Upper lobe of left lung (tissue), 6 donors: ENCODE measurements at regions not wholly inside any gene's neighbourhood (a gene's known extent, or its start where the extent isn't known, plus 50 kb on each side); places are given as distances from the start of the nearest gene placed in this dataset.

ENCODE experiments used
- ATAC-seq, 2 donors: fragments of 200-7000 bp; cut with Tn5 transposase; one replicate each; pipeline ENCODE4 v1.9.1; 2022; ENCODE audit warnings: mild to moderate bottlenecking in 2 of 2, moderate library complexity in 2 of 2; ENCODE audit not compliant: low FRiP score in 2 of 2
- DNase-seq, 2 donors: peaks; one replicate each; pipeline ENCODE4 v3.0.0-alpha.2; 2019 to 2020
- H3K27ac ChIP-seq, 4 donors: fragments of 200-600 bp; sonication (generic); one replicate each; pipeline ENCODE4 v1.5.1; 2016 to 2019
- H3K27me3 ChIP-seq, 4 donors: fragments of 200-600 bp; sonication (generic); one replicate each; pipeline ENCODE4 v1.5.1; 2017 to 2019
- H3K36me3 ChIP-seq, 4 donors: fragments of 200-600 bp; sonication (generic); one replicate each; pipeline ENCODE4 v1.5.1; 2016 to 2019
- H3K4me1 ChIP-seq, 4 donors: fragments of 200-600 bp; sonication (generic); one replicate each; pipeline ENCODE4 v1.5.1; 2018 to 2019
- H3K4me3 ChIP-seq, 4 donors: fragments of 200-600 bp; sonication (generic); one replicate each; pipeline ENCODE4 v1.5.1; 2017 to 2019; ENCODE audit warnings: mild to moderate bottlenecking in 2 of 4, moderate library complexity in 1 of 4
- H3K9me3 ChIP-seq, 4 donors: fragments of 200-600 bp; sonication (generic); one replicate each; pipeline ENCODE4 v1.5.1; 2018 to 2019
- CTCF ChIP-seq, 6 experiments: fragments of 450-650 bp in 4 of 6; fragments of 200-600 bp in 2 of 6; sonication (generic) in 2 of 6; IDR thresholded peaks; one replicate each; pipeline ENCODE4 v1.5.1; 2016 to 2019; ENCODE audit warnings: antibody characterized with exemption in 6 of 6
- EP300 ChIP-seq, 4 donors: sonication (generic); formaldehyde crosslinking; IDR thresholded peaks; one replicate each; pipeline ENCODE4 v1.5.1; 2017; ENCODE audit warnings: antibody characterized with exemption in 4 of 4, control low read depth in 2 of 4
- POLR2A ChIP-seq, 4 donors: fragments of 450-650 bp; IDR thresholded peaks; one replicate each; pipeline ENCODE4 v1.5.1; 2016 to 2017; ENCODE audit warnings: antibody characterized with exemption in 4 of 4, mild to moderate bottlenecking in 2 of 4
- POLR2AphosphoS5 ChIP-seq, 2 donors: sonication (generic); formaldehyde crosslinking; IDR thresholded peaks; one replicate each; pipeline ENCODE4 v1.5.1; 2017; ENCODE audit warnings: antibody characterized with exemption in 2 of 2
- WGBS, 2 donors: methylation state at CpG; one replicate each; pipeline ENCODE4 v1.1.5; 2017 to 2018; 5-methylcytosine and 5-hydroxymethylcytosine counted together
- donor health status: DM: no; HTN: no; CAD: no; lungs with moderate emphysema.
- donor health status: DM: no; HTN: yes; CAD: no; lungs with severe emphysema.

- Histone ChIP-seq H3K27ac (no peak overlapping the region), H3K9me3 (peaks cover 0 to 6% (median 0%) of the 10 kb centered on the region in 4 donors), H3K4me1 (no peaks in the 10 kb centered on the region), H3K36me3 (no peaks in the 10 kb centered on the region), H3K4me3 (no peak overlapping the region), H3K27me3 (no peaks in the 10 kb centered on the region)
- ATAC-seq (no peak), DNase-seq (no peak)
- WGBS, 2 donors = 60 to 65% methylated on average over 4 of the region's 4 CpGs
- no peak for TF ChIP-seq POLR2A (IDR thresholded peaks at IDR 0.05)
Observed at GRCh38 chr3:13766128-13766527, 113.7 kb downstream of the WNT7A start.

- no peaks in the 10 kb centered on the region for H3K4me1 ChIP-seq
- H3K9me3 ChIP-seq = peaks cover 0 to 6% (median 0%) of the 10 kb centered on the region in 4 donors
- no peak for ATAC-seq
- no peak for DNase-seq
- no peaks in the 10 kb centered on the region for H3K27me3 ChIP-seq
- 70 to 80% methylated on average over 6 to 9 of the region's 9 CpGs for WGBS, 2 donors
- no peaks in the 10 kb centered on the region for H3K36me3 ChIP-seq
- no peak overlapping the region for H3K4me3 ChIP-seq
- no peak overlapping the region for H3K27ac ChIP-seq
- TF ChIP-seq EP300 (IDR thresholded peaks at IDR 0.05) (no peak), CTCF (IDR thresholded peaks at IDR 0.05) (no peak), POLR2AphosphoS5 (IDR thresholded peaks at IDR 0.05) (no peak)
Observed at GRCh38 chr3:13764161-13764560, 115.7 kb downstream of the WNT7A start.

GRCh38 chr3:13762906-13763305 lies 117.0 kb downstream of the WNT7A start:
- DNase-seq (no peak), ATAC-seq (no peak)
- TF ChIP-seq EP300 (IDR thresholded peaks at IDR 0.05) = no peak
- TF ChIP-seq POLR2A (IDR thresholded peaks at IDR 0.05) = no peak
- TF ChIP-seq POLR2AphosphoS5 (IDR thresholded peaks at IDR 0.05) = no peak
- TF ChIP-seq CTCF (IDR thresholded peaks at IDR 0.05) = no peak
- no peaks in the 10 kb centered on the region for H3K27me3 ChIP-seq
- H3K4me3 ChIP-seq = no peak overlapping the region
- WGBS, 2 donors = 69 to 78% methylated on average over 7 of the region's 7 CpGs
- no peaks in the 10 kb centered on the region for H3K36me3 ChIP-seq
- no peak overlapping the region for H3K27ac ChIP-seq
- no peaks in the 10 kb centered on the region for H3K4me1 ChIP-seq
- H3K9me3 ChIP-seq = peaks cover 0 to 6% (median 0%) of the 10 kb centered on the region in 4 donors

GRCh38 chr3:13750731-13751130 lies 129.1 kb downstream of the WNT7A start:
- DNase-seq (no peak), ATAC-seq (no peak)
- H3K36me3 ChIP-seq = no peaks in the 10 kb centered on the region
- H3K4me1 ChIP-seq = no peaks in the 10 kb centered on the region
- H3K9me3 ChIP-seq = peaks cover 0 to 3% (median 0%) of the 10 kb centered on the region in 4 donors
- H3K27ac ChIP-seq = no peak overlapping the region
- no peak overlapping the region for H3K4me3 ChIP-seq
- H3K27me3 ChIP-seq = no peaks in the 10 kb centered on the region
- 100% methylated on average over 1 of the region's 1 CpG; no CpG with 5 or more reads in 1 of the 2 donors for WGBS, 2 donors
- no peak for TF ChIP-seq POLR2AphosphoS5 (IDR thresholded peaks at IDR 0.05)
- no peak for TF ChIP-seq EP300 (IDR thresholded peaks at IDR 0.05)
- TF ChIP-seq CTCF (IDR thresholded peaks at IDR 0.05) = no peak
- TF ChIP-seq POLR2A (IDR thresholded peaks at IDR 0.05) = no peak

- TF ChIP-seq CTCF (IDR thresholded peaks at IDR 0.05) (no peak), POLR2A (IDR thresholded peaks at IDR 0.05) (no peak), EP300 (IDR thresholded peaks at IDR 0.05) (no peak), POLR2AphosphoS5 (IDR thresholded peaks at IDR 0.05) (no peak)
- Histone ChIP-seq H3K9me3 (peaks cover 0 to 3% (median 0%) of the 10 kb centered on the region in 4 donors), H3K36me3 (no peaks in the 10 kb centered on the region), H3K27ac (no peak overlapping the region), H3K4me3 (no peak overlapping the region), H3K27me3 (no peaks in the 10 kb centered on the region), H3K4me1 (no peaks in the 10 kb centered on the region)
- 74 to 94% methylated on average over 5 of the region's 5 CpGs for WGBS, 2 donors
- ATAC-seq = no peak
- no peak for DNase-seq
Observed at GRCh38 chr3:13750215-13750614, 129.7 kb downstream of the WNT7A start.
